Endothelial cell of hepatic sinusoid (primary cell): ENCODE measurements at regions not wholly inside any gene's neighbourhood (a gene's known extent, or its start where the extent isn't known, plus 50 kb on each side); places are given as distances from the start of the nearest gene placed in this dataset.

Source experiments
- in situ Hi-C: cut with HindIII; loops from 2 replicates; pipeline ENCODE4 v1.10.0; 2017; ENCODE audit warnings: low sequenced_read_pairs

DNA sequence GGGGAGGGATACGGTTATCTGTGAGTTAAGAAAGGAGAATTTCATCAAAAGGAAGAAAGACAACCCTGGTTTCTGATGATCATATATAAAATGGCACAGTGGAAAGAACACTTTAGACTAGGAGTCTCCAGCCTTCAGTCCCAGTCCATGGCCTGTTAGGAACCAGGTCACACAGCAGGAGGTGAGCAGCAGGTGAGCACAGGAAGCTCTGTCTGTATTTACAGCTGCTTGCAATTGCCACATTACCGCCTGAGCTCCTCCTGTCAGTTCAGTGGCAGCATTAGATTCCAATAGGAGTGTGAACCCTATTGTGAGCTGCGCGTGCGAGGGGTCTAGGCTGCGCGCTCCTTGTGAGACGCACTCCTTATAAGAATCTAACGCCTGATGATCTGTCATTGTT, 137.9 kb downstream of the BTG1 start:
- in situ Hi-C loops = loop anchor here (5.0 kb wide), 2 partner anchors 70 to 75 kb away; no protein-coding TSS in a partner anchor

DNA sequence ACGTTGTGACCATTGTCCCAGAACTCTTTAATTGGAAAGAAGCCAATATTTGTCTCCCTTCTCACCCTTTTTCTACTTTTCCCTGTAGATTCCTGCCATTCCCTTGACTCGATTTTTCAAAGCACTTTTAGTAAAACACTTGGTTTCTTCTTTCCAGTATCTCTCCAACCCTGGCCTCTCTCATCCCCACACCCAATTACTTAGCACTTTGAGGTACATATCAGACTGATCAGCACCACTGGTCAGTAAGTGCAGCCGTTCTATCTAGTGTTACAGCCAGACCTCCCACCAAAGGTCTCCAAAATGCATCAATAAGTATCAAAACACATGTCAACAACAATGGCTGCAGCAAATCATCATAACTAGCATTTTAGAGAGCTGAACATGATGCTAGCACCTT, 141.9 kb downstream of the BTG1 start:
- in situ Hi-C loops = no loop called here

DNA sequence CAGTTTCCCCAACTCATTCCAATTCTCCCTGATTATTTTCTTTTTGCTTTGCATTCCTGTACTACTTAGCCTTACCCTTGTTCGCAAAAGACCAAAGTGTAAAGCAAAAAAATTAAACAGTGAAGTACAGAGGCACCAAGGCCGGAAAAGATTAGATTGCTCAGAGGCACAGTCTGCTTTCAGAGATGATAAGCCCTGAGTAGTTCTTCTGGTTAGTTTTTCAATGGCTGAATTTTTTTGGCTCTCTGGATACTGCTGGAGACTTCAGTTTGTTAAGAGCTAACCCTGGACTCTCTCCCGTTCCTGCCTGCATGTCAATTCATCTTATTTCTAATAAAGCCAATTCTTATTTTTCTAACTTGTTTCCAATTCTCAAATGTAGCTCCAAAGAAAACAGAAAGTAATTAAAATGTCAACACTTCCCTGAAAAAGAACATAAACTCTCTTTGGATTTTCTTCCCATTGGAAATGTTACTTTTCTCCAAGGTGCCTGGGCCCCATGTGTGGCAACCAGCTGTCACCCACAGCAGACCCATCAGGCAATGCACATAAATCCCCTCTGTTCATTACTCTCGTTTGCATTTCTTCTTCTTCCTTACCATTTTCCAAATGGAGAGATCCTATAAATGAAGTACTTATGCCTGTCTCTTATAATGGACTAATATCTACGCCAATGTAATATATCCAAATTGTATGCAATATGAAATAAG, 142.8 kb downstream of the BTG1 start:
- in situ Hi-C loops = no loop called here

DNA sequence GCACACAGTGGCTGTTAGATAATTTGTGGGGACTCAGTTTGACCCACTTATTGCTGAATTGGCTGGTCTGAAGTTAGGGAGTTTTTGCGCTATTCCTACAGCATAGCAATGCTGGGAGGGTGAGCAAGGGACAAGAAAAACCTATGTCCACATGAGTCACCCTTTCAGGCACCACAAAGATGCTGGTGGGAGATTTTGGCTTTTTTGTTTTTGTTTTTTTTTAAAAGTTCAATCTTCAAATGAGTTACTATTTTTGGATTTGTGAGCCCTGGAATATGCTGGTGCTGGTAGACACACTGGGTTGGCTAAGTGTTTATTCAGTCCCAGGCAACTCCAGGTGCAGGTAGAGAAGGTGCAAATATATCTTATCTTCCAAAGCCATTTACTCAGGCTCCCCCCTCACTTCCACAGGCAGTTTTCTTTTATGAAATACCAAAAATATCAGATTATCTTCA, 143.4 kb downstream of the BTG1 start:
- in situ Hi-C loops = no loop called here

DNA sequence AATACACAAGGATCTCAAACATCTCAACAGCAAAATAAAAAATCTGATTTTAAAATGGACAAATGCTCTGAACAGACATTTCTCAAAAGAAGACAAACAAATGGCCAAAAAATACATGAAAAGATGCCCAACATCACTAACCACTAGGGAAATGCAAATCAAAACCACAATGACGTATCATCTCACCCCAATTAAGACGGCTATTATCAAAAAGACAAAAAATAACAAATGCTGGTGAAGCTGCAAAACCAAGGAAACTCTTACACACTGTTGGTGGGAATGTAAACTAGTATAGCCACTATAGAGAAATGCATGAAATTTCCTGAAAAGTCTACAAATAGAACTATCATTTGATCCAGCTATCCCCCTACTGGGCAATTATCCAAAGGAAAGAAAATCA, 145.0 kb downstream of the BTG1 start:
- in situ Hi-C loops = no loop called here

DNA sequence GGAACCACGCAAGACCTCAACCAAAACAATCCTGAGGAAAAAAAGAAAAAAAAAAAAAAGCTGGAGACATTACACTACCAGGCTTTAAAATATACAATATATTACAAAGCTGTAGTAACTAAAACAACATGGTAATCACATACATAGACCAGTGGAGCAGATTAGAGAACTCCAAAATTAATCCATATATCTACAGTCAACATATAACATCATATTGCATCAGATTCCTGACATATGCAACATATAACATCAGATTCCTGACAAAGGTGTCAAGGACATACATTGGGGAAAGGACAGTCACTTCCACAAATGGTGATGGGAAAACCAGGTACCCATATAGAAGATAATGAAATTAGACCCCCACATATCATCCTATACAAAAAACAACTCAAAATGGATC, 145.8 kb downstream of the BTG1 start:
- in situ Hi-C loops = no loop called here

DNA sequence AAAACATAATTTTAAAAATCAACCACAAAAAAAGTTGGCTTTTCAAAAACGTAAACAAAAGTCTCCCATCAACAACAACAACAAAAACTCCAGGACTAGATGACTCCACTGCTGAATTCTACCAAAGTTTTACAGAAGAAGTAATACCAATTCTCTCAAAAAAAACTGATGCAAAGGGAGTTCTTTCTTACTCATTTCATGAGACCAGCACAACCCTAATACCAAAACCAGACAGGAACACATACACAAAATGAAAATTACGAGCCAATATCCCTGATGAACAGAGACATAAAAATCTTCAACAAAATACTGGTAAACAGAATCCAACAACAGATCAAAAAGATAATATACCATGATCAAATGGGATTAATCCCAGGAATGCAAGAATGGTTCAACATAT, 147.3 kb downstream of the BTG1 start:
- in situ Hi-C loops = no loop called here

DNA sequence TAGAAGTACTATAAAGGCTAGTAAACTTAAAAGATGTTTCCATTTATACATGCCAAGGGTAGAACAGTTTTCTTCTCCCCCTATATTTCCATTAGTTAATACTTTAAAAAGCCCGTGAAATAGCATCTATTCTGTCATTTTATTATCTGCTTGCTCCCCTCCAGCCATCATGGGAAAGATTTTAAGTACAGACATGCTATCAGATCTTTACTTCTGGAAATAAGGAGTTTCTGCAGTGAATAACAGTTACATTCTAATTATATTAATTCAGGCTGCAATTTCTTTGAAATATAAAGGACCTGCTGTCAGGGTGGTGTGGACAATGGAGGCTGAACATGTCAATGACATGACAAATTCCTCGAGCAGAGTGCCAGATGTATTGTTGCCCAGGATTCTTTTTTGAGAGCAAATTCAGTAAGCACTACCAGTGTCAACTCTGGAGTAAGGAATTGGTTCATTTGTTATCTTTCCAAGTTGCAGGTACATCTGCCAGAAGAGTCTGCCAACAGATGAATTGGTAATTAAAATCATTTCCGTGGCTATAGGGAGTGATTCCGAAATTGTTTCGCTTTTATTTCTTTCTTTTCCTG, 151.3 kb downstream of the BTG1 start:
- in situ Hi-C loops = loop anchor here (5.0 kb wide), 1 partner anchor 53 kb away; no protein-coding TSS in a partner anchor

DNA sequence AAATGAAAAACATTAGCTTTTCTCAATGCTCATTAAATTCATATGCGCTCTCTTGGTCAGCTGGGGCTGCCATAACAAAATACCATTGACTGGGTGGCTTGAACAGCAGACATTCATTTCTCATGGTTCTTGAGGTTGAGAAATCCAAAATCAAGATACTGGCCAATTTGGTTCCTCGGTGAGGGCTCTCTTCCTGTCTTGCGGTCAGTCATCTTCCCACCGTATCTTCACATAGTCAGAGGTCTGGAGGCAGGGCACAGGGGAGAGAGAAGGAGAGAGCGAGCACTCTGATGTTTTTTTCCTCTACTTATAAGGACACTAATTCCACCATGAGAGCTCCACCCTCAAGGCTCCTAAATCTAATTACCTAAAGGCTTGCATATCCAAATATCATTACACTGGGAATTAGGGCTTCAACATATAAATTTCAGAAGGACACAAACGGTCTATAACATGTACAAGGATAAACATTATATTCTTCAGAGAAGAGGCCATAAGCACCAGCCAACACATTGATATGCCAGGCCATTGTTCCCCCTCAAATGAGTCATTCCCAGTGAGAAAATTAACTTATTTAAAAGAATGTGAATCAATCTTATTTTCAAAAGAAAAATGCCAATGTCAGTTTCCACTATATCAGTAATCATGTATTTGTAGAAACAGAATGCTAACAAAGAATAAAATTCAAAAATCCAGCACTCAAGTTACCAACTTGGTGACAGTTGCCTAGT, 152.2 kb downstream of the BTG1 start:
- in situ Hi-C loops = loop anchor here (5.0 kb wide), 1 partner anchor 54 kb away; no protein-coding TSS in a partner anchor

DNA sequence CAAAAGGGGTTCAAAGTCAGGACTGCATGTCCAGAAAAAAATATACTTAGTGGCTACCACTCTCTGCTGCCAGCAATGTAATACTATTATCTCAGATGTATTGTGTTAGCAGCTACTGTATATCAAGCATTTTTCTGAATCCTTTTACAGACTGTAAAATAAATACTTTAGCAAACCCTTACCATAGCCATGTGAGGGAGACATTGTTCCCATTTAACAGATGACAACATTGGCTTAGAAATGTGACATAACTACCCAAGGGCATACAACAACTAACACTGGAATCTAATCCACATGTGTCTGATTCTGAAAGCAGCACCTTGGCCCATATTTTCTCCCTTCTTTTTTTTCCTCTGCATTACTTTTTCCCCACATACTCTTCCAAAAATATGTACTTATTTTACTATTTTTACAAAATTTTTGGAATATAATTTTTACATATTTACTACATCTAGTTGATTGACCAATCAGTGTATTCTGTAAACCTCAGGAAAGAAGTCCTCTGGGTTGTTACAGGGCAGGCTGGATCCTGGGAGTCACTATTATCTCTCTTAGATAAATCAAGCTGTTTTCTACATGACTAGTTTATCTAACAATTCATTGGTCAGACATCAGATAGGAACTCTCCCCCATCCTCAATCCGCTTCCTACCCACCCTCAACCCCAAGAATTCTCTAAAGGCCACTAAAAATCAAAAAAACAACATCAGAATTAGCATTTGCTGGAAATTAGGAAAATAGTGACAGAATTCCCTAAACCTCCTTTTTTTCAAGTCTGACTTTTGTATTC, 154.1 kb downstream of the BTG1 start:
- in situ Hi-C loops = loop anchor here (5.0 kb wide), 1 partner anchor 56 kb away; no protein-coding TSS in a partner anchor

DNA sequence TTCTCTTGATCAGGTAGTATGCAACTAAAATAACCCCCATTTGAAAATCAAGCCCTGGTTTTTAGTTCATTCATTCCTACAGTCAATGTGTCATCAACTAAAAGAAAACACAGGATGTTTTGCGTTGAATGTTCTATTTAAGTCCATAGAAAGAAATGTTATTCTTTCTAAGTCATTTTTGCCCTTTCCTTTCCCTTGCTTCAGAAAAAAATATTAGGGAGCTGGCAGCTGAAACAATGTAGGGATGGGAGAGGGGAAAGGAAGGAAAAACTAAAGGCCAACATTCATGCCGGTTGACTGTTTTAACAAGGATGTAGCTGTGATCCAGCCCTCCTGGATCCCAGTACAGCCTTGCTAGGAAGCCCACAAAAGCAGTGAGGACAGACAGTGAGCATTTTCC, 155.1 kb downstream of the BTG1 start:
- in situ Hi-C loops = loop anchor here (5.0 kb wide), 1 partner anchor 57 kb away; no protein-coding TSS in a partner anchor

DNA sequence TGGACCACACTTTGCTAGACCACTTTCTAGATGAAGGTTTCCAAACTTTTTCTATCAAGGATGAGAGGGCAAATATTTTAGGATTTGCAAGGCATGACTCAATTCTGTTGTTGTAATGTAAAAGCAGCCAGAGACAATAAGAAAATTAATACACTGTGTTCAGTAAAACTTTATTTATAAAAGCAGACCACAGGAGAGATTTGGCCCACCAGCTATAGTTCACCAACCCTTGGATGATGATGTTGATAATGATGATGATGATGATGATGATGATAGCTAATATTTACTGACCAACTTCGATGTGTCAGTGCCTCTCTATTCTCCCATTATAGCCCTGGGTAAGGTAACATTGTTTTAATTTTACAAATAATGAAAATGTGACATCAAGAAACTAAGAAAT, 156.5 kb downstream of the BTG1 start:
- in situ Hi-C loops = no loop called here

DNA sequence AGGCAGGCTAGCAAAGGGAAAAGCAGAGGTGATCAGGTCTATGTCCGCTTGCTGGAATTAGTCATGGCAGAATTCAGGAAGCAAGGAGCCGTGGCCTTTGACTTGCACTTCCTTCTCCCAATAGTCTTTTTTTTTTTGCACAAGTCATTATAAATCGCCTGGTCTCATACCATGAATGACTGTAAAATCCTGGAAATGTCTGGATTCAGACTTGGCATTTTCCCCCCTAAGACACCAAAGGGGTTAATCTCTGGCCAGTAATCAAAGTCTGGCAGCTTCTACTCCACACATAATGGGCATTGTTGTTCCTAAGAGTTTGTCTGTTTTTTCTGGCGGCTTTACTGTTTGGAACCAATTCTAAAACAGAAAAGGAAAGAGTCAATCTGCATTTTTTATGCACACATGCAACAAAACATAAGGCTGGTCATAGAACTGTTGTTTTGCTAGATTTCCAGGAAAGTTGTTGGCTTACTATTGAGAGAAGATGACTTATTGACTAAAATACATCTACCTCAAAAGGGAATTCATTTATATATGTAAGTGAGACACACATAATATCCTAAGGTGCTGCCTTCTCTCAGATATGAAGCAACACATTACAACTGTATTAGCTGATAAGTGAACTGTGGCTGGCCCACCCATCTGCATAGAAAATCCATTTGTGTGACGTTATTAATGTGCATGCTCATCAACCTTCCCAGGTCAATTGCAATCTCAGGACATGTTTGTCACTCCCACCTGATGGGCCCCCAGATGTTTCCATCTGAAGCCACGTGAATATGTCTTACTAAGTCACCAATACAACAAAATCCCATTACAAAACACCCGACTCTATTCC, 157.3 kb downstream of the BTG1 start:
- in situ Hi-C loops = no loop called here

DNA sequence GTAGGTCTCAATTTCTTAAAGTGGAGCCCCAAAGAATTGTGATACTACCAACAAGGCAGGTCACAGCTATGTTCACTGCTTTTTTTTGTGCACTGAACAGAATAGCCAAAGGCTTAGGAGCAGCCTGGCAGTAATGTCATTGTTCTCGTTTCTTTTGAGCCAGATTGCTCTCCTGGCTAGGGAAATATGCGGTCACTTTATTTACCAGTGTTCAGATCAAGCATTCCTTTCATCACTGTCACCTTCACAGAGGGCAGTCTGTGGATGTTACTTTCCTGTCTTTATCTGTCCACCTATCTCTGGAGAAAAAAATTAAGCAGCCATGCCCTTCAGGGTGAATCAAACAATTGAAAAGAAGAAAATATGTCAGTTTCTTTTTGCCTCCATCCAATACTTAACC, 159.6 kb downstream of the BTG1 start:
- in situ Hi-C loops = no loop called here

DNA sequence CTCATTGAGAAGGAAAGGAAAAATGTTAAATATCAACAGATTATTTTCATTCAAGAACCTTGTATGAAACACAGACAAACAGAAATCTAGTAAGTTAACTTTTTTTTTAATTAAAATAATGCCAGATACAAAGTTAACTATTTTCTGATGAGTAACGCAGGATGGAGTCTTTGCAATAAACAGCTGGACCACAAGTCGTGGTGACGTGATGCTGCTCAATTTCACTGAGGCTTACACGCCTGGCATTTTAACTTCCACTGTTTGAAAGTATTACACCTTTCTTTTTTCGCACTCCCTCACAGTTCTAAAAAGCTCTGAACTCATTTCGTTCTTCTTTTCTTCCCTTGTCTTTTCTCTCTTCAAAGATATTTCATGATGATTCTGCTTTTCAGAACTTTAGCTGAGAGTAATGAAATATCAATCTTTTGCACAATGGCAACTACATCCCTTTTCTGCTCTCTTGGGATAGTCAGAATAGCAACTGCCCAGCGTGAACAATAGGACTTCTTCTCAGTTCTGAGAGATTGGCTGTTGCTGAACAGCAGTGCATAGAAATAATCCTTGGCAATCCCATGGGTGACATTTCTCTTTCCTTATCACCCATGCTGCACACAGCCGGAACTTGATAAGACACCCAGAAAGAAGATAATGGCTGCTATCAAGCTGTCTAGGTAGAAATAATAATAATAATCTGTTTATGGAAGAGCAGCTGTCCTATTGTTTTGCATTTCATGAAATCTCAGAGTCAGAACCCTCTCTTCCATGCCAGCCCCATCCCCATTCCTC, 160.5 kb downstream of the BTG1 start:
- in situ Hi-C loops = no loop called here

DNA sequence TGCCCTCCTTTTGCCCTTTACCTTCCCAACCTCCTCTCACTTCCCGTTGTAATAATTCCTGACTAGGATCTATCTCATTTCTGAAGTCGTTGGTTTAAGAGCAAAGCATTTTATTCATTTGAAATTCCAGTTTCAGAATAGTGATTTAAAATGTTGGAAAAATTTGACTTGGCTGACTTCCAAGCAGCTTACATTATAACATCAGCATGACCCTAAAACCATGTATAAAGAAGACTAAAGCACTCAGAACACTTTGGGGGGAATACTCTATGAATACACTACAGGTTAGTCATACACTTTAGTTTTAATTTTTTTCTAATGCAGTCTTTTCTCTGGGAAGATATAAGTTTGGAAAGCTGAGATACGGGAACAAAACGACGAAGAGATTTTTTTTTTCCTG, 161.1 kb downstream of the BTG1 start:
- in situ Hi-C loops = no loop called here

DNA sequence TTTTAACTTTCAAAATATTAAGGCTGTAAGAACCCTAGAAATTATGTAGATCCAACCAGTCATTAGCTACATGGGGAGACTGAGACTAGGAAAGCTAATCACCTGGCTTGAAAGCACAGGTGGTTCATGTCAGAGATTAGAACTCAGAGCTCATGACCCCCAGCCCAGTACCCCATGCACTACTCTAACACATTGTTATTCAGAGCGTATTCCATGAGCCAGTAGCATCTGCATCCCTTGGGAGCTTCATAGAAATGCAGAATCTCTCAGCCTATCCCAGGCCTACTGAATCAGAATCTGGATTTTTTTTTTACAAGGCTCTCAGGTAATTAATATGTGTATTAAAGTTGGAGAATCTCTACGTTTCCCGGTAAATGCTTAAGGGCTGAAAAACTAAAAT, 161.7 kb downstream of the BTG1 start:
- in situ Hi-C loops = no loop called here

DNA sequence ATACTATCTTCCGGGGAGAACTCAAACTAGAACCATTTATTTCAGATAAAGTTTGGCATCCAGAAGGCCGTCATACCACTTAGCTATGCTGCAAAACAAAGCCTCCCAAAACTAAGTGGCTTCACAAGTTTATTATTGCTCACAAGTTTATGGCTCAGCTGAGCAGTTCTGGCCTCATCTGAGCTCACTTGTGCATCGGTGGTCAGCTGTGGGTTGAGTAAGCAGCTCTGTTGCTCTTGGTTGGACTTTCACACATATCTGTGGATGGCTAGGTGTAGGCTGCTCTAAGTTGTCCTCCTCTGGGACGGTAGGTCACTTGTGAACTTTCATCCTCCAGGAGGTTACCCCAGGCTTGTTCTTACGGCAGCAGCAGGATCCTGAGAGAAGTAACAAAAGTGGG, 162.7 kb downstream of the BTG1 start:
- in situ Hi-C loops = no loop called here

DNA sequence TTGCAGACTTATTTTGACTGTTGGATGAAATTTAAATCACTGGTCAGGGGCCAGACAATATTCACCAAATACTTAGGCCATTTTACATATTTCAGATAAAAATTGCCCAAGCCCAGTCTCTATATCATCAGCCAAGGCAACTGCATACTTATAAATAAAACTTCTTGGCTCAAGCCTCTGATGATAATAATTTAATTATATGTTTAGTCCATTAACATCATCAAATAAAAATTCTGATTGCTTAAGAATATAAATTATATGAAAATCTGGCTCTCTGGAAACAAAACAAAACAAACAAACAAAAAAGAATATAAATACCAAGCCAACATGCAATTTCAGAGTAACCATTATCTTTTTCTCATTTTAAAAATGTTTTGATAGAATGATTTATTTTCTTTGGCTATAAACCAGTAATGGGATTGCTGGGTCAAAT, 165.2 kb downstream of the BTG1 start:
- in situ Hi-C loops = no loop called here
